Mucosa of gallbladder (tissue), 1 donor: ENCODE measurements at regions not wholly inside any gene's neighbourhood (a gene's known extent, or its start where the extent isn't known, plus 50 kb on each side); places are given as distances from the start of the nearest gene placed in this dataset.

Experiments used
- DNase-seq: peaks from one replicate; pipeline ENCODE4 v3.0.0-alpha.2; 2020; ENCODE audit warnings: low spot score
- donor health status: DM: no; HTN: no; CAD: no.

DNA sequence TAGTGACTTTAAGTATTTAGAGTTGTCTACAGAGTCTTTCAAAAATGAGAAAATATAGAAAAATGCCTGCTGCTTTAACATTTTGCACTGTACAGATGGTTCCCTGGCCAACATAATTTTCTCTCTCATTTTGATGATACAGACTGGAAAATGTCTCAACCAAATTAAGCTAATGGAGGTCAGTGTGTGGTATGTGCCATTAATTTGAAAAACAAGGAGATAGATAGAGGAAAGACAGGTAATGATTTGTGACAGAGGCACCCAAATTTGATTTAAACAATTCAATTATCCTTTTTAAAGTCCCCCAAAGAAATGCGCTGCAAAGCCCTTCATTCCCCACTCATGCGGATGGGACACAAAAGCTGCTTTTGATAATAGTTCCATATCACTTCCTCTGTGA lies 140.0 kb downstream of the ASCL1 start:
- no peak for DNase-seq

DNA sequence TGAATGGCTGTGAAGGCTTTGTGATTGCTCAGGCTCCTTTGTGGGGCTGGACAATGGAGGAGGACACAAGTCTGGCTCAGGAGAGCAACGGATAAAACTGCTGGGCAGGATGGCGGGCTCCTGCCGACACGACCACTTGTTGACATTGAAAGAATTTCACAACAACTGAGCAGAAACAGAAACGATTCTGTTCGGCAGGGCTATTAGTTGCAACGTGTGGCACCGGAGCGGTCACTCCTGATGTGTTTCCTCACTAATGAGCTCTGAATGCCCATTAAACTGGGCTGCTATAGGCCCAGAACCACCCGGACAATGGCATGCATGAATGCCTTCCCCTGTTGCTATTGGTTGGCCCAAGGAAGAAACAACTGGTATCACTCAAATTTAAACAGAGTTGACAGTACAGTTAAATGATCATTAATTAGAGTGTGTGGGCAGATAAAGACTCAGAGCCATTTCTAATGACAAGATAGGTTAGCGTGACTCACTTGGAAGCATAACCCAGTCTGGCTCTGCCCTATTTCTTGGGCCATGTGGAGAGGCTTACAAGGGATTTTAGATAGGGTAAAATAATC lies 142.9 kb downstream of the ASCL1 start:
- no peak for DNase-seq

DNA sequence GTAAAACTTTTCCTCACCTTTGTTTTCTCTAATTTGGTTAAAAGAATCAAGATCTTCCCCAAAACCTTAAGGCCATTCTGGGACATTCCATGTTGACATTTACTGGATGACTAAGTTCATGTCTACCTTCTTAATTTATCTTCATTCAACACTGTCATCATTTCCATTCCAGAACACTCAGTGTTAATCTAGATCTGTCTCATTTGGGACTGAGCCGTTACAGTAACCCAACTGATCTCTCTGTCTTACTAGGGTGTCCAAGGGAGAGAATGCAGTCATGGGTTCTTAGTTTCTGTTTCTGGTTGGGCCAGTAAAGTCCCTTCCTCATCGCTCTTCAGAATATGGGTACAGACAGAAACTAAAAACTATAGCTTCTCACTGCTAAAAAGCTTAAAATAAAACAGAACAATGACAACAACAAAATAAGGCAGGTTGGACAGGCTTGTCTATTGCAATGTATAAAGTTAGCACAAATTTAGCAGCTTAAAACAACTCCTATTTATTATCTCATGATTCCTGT lies 144.8 kb downstream of the ASCL1 start:
- no peak for DNase-seq

GRCh38 chr12:103105971-103106597 lies 148.6 kb downstream of the ASCL1 start:
- DNase-seq = no peak

GRCh38 chr12:103109861-103110260 lies 152.4 kb downstream of the ASCL1 start:
- DNase-seq = no peak

- peak; percentile 26 for DNase-seq
These were observed 157.0 kb downstream of the ASCL1 start for GRCh38 chr12:103114296-103115055.

DNA sequence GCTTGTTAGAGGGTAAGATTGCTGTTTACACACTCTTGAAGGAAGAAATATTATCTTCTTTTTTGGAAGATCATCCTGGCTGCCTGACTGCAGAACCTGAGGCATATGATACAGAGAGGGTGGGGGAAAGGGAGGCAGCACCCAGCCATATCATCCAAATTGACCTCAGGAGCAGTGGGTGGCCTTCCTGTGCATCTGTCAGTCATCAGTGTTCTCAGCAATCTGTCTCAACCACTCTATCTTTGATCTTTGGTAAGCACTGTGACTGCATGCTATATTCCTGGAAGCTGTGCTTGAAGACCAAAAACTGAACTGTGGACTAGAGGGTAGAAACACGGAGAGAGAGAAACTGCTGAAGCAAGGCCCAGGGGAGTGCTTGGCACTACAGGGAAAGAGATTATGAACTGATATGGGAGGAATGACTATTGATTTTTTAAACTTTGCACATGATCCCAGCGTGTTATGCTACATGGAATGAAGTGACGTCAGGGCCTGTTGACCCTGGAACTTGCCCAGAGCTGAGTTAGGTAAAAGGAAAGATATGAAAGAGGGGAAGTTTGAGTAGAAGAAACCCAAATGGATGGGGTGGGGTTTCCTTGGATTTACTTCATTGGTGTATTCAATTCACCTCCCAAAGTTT lies 171.5 kb downstream of the ASCL1 start:
- peak; percentile 79 for DNase-seq

DNA sequence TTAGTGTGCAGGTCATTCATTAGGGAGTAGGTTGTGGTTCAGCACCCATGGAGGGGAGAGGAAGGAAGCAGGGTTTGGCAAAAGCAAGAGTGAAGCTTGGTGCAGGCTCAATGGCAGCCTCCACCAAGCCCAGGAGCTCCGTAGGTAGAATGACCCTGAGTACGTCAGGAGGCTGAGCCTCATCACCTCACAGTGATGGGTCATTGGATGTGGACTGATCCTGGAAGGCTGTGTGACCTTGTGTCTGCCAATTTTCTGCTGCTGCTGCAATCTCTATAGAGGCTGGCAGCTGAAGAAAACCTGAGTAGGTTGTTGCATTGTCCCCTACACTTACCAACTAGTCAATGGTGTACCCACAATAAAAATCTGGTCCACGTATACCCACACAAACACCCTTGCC lies 173.1 kb downstream of the ASCL1 start:
- DNase-seq = no peak

GRCh38 chr12:103138538-103138937 lies 181.1 kb downstream of the ASCL1 start:
- no peak for DNase-seq

GRCh38 chr12:103139876-103140275 lies 182.4 kb downstream of the ASCL1 start:
- no peak for DNase-seq

DNA sequence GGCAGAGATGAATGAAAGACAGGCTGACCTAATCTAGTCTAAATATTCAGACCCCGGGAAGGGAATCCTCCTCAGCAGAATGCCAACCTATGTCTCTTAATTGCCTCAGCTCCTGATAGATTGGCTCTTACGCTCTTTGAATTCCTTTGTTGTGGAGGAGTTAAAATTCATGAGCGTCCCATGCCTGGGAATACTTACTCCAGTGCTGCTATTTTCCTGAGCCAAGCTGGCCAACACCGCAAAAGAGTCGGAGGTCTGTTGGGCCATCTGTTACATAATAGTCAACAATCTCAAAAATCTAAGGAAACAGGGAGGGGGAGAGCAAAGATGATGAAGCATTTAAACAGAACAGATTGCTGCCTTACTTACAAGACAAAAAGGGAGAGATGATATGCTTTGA lies 182.8 kb downstream of the ASCL1 start:
- DNase-seq = no peak

DNA sequence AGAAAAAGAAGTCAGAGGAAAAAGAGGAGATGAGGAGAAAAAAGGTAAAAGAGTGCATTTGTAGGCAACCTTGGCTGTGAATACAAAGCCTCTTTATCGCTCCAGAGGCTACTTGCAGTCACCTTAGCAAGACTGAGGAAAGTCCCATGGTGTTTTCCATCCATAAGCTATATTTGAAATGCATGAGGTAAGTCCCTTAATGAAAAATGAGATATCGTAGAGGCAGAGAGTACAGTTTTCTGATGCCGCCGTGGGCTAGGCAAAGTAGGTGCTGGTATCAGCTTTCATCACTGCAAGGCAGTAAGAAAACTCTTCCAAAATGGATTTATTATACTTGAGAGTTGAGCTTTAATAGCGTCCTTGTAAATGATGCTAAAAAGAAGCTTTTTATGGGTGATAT lies 186.8 kb downstream of the ASCL1 start:
- no peak for DNase-seq

- DNase-seq = no peak
These were observed 203.1 kb downstream of the ASCL1 start for GRCh38 chr12:103160622-103161021.

DNA sequence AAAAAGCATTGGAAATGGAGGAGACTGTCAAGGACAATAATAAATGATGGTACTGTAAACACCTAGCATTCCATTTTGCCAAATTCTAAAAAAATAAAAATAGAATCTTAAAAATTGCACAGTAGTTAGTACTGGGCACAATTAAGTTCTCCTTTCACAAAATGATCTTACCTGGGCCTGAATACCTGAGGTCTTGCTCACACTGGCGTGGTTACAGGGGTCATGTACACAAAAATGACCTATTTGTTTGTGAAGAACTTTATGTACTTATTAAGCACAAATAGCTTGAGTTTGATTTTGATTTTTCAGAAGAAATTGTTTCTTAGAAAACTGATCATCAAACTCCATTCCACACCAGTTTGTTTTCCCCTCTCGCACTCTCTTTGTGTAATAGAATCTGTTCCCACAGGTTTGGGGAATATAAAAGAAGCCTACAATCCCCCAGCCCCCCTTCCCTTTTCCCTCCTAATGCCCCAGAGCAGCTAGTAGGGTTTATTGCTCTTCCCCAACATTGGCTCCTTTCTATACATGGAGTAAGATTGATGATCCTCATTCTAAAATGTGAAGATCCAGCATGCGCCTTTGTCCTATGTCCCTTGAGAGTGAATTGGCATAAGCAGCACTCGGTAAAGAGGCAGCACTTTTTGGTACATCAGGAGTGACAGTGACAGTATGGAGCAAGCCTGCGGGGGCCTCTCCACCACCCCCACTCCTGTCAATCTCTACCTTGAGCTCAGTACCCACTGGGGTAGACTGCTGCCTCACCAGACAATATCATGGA lies 204.3 kb downstream of the ASCL1 start:
- no peak for DNase-seq

DNA sequence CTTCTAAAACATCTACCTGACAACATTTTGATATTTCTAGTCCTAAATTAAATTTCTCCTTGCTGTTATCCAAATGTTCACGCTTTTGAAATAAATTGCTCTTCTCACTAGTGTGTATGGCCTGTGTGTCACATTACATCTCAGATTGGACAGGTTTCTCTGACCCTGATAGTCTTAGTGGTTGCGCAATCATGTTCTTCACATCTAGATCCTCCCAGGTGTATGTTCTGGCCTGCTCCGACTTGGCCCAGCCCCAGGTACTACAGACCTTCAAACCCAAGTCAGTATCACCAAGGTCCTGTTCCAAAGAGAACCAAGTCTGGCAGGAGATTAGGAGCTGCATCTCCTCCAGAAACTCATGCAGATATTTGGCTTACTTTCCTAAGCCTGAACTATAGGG lies 209.5 kb downstream of the ASCL1 start:
- no peak for DNase-seq

- DNase-seq = no peak
These were observed 215.1 kb downstream of the ASCL1 start for GRCh38 chr12:103172447-103173112.

DNA sequence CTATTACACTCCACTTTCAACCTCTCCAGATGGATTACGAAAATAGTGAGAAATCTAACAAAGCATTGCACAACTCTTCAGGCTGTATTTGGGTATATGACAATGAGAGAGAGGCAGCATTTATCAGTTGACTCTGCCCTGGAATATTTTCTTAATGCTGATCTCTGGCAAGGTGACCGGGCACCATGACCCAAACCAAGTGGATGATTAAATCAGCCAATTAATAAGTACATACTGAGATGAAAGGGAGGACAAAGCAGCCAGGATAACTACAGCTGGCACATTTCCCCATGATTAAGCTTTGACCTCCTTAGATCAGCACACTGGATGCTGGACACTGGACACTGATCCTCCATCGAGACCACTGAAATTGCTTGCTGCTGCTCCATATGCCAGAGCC lies 218.2 kb downstream of the ASCL1 start:
- DNase-seq = no peak

DNA sequence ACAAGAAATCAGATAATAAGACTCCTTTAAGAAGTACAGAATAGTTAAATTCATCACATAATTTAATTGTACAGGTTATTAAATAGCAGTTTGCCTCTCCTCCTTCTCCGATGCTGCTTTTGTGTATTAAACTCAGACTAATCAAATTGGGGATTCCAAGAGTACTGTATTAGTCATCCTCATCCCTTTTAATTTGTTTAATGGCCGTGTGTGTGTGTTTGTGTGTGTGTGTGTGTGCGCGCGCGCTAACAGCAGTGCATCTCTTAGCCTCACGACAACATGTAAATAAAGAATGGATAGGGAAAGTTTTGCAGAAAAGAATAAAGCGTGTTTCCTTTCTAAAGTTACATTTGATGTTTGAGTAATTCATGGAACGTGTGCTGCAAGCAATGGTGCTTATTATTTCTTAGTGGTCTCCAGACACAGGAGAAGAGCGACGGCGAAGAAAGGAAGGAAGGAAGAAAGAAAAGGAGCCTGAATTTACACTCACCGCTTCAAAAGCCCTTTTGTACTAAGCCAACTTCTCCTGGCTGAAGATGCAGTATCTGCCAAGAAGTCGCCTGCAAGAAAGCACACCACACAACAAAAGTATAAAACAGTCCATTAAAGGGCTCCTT lies 220.3 kb downstream of the ASCL1 start:
- no peak for DNase-seq

GRCh38 chr12:103178366-103179080 lies 221.0 kb downstream of the ASCL1 start:
- DNase-seq = no peak
